Mammary epithelial cell (primary cell): ENCODE measurements at regions not wholly inside any gene's neighbourhood (a gene's known extent, or its start where the extent isn't known, plus 50 kb on each side); places are given as distances from the start of the nearest gene placed in this dataset.

ENCODE experiments used
- CTCF ChIP-seq, 2 donors: IDR thresholded peaks in 1 of 2; conservative IDR thresholded peaks in 1 of 2; 2 replicates each; pipeline ENCODE4 v1.5.1; 2011 to 2012; ENCODE audit warnings: inconsistent platforms in 2 of 2, low read length in 2 of 2, mild to moderate bottlenecking in 2 of 2, control low read depth in 1 of 2, low read depth in 1 of 2; ENCODE audit not compliant: insufficient read depth in 1 of 2; ENCODE audit errors: extremely low read depth in 1 of 2
- EZH2 ChIP-seq: IDR thresholded peaks from 2 replicates; pipeline ENCODE4 v1.6.1; 2012; ENCODE audit warnings: low read length, inconsistent platforms, borderline replicate concordance

GRCh38 chr15:98164986-98165385, 204.5 kb downstream of the ARRDC4 start:
- TF ChIP-seq CTCF (conservative IDR thresholded peaks at IDR 0.05 in 1 of 2, IDR thresholded peaks at IDR 0.05 in 1 of 2; ENCODE audit: extremely low read depth in 1 of 2, insufficient read depth in 1 of 2, low read depth in 1 of 2, low read length in 2 of 2) (no peak), EZH2 (no peak)
